ENCODE measurements at regions not wholly inside any gene's neighbourhood (a gene's known extent, or its start where the extent isn't known, plus 50 kb on each side); places are given as distances from the start of the nearest gene placed in this dataset.

DNA sequence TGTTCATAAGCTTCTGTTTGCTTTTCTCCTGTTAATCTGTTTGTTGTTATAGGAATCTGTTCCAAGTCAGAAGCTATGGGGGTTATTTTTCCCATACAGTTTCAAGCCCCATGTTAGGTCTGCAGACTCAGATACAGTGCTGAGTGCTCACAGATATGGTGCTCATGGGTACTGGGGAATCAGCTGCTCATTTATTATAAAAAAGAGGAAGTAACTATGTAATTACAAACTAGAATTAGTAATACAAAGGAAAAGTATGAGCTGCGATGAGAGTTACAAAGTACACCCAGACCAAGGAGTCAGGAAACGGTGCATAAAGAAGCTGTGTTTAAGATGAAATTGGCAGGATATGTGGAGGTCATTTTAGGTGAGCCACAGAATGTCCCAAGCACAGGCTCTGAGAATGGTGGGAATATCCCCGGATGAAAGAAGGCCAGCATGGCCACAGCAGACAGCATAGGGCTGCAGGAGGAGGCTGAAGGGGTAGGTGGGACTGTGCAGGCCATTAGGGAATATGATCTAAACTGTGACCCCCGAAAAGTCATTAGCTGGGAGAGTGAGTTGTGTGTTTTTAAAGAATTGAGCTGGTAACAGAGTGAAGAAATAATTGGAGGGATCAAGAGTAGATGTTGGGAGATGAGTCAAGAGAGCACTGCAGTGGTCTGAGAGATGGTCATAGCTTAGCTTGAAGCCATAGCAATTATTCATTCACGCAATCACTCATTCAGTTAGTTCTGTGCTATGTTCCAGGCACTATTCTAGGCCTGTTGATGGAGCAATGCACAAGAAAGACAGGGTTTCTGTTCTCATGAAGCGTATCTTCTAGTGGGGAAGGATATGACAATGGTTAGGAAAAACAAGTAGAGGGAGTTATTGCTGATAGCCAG lies 177.4 kb upstream of the UBL3 start:
- DNase-seq = no peak

DNA sequence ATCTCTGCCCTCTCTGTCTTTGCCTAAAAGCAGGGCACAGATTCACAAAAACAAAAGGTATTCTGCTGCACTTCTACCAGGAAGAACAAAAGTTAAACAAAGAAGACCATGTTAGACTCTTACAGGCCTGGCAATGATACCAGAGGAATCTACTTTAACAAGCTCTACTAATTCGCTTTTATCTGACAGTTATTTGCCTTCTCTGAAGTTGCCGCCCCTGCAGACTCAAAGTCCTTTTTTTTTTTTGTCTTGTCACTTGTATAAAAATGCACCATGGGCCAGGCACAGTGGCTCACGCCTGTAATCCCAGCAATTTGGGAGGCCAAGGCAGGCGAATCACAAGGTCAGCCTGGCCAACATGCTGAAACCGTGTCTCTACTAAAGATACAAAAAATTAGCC lies 176.5 kb upstream of the UBL3 start:
- DNase-seq = no peak

DNA sequence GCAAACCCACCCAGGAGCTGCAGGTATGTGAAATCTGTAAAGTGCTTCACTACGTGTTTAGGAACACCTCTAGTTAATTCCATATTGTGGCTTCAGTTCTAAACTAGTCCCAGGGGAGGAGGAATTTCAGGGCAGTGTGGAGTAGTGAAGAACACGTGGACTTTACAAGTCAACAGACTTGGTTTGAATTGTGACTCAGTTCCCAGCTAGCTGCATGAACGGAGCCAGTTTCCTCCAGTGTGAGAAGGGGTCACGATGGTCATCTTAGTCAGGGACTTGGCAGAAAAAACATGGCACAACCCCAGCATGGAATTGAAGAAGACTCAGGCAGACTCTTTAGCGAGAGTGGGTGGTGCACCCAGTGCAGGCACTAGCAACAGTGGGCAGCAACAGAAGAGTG lies 175.7 kb upstream of the UBL3 start:
- DNase-seq = no peak

DNA sequence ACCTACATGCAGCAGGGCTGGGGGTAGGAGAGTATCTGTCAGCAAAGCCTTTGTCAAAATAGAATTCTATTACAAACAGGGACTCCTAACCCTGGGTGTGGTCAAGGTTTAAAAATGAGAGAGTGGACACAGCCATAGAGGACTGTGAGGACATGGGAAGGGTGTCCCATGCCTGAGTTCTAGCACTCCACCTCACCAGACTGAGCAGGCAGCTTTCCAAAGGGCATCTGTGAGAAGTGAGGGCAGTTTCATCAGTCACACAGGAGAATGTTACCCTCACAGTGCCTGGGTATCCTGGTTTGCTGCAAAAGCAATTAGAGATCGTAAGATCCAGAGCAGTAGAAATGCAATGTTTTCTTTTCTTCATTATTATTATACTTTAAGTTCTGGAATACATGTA lies 174.9 kb upstream of the UBL3 start:
- DNase-seq = no peak

DNA sequence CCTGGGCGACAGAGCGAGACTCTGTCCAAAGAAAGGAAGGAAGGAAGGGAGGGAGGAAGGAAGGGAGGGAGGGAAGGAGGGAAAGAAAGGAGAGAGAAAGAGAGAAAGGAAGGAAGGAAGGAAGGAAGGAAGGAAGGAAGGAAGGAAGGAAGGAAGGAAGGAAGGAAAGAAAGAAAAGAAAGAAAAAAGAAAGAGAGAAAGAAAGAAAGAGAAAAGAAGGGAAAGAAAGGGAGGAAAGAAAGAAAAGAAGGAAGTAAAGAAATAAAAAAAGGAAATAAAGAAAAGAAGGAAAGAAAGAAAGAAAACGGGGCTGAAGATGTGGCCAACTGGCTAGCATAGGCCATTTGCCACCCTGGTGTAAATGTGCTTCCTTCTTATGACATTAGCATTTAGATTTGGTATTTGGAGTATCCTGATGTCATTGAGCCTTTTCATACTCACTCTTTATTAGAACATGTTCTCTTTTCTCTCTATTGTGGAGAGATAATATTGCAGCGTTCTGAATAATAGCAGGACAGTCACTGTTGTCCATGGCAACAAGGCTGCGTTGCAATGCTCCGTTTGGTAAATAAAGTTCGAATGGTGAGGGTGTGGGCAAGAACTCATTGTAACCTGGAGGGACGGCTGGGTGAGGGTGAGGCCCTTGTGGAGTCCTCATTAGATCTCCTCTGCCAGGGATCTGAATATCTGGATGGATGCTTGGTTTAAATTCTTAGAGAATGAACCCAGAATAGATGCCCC lies 173.9 kb upstream of the UBL3 start:
- DNase-seq = no peak

DNA sequence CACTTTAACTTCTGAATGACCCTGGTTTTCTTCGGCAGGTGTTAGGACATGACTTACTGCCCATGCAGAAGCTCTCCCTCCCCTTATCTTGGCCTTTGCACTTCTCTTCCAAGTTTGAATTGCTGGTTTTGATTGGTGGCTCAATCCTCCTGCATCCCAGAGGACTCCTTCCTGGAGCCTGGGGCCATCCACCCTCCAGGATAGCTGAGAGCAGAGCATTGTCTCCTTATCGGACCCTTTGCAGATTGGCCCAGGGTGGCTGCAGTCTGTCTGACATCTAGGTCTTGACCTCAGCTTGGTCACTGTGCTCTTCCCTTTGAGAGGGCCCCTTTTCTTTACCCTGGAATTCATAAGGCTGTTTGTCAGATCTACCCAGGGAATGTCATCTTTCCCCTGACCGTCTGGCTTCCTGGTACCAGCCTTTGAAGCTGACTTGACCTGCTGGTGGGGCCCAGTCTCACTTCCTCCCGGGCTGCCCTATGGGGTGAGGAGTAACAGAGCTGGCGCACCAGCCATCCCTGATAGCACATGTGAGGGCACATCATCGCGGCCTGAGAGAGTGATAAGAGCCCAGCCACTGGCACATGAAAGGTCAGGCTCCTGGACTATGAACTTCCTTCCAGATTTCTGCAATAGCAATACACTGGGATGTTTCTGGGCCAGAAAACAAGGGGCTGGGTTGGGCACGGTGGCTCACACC lies 172.9 kb upstream of the UBL3 start:
- DNase-seq = no peak

DNA sequence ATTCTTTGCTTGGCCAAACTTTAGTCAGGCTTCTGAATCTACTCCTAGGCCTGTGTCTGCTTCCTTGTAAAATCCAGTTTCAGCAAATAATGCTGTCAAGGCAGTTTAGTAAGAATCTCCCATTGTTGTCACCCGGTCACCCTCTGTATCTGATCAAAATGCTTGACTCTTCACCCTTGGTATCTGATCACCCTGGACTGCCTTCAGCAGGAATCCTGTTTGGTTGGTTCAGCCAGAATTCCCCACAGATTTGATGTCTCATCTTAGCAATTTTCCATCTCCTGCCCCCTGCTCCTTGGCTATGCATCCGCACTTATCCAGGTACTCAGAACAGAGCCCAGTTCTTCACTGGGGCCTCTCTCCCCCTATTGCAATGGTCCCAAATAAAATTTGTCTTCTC lies 172.4 kb upstream of the UBL3 start:
- DNase-seq = no peak

DNA sequence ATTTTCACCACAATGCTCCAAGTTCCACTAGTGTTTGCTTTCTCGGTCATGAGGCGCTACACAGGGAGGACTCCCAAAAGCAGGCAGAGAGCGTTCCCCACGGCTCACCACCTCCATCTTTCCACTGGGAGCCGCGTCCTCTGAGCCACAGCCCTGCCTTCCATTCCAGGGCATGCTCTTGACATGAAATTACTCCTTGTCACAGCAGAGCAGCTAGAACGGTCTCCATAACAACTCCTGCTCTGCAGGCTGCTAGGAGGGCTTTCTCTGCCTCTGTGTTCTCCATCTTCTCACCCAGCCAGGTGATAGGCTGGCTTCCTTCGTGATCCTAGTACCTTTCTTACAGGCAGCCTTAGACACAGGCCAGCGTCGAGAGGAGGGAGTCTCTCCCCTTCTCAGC lies 171.8 kb upstream of the UBL3 start:
- no peak for DNase-seq

DNA sequence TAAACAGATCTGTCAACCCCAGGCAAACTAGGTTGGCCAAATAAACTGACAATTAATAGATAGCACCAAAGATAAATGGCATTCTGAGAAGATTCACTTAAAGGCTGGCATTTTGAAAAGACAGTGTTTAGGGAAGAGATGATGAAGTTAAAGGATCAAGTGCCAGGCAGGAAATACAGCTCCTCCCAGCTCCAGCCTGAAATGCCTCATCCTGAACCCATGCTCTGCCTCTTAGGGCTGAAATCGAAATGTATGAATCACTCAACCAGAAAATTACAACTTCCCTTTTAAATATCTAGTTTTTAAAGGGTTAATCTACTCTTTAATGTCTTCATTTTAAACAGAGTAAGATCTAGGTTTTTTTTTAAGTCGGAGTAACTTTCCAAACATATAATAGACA lies 171.2 kb upstream of the UBL3 start:
- no peak for DNase-seq

DNA sequence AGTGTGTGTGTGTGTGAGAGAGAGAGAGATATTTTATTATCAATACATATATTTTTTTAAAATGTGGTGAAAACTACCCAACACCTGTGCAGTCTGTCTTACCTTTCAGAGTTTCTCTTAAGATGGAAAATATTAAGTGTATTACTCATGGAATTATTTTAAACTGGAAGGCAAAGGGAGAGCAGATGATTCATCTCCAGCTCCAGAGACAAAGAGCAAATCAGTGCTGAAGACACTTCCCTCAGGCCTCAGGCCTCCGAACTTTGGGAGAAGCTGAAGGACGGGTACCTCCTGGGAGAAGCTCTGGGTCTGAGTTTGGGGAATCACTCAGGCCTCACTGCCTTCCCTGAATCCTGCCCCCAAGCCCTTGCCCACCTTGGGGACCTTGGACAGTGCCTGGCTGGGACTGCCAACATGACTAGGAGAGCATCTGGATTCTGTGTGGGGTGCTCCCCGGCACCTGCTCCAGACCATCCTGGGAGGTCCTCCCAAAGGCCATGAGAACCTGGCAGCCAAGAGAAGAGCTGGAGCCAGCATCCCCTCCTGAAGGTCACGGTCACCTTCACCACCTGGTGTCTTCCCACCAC lies 170.4 kb upstream of the UBL3 start:
- no peak for DNase-seq

DNA sequence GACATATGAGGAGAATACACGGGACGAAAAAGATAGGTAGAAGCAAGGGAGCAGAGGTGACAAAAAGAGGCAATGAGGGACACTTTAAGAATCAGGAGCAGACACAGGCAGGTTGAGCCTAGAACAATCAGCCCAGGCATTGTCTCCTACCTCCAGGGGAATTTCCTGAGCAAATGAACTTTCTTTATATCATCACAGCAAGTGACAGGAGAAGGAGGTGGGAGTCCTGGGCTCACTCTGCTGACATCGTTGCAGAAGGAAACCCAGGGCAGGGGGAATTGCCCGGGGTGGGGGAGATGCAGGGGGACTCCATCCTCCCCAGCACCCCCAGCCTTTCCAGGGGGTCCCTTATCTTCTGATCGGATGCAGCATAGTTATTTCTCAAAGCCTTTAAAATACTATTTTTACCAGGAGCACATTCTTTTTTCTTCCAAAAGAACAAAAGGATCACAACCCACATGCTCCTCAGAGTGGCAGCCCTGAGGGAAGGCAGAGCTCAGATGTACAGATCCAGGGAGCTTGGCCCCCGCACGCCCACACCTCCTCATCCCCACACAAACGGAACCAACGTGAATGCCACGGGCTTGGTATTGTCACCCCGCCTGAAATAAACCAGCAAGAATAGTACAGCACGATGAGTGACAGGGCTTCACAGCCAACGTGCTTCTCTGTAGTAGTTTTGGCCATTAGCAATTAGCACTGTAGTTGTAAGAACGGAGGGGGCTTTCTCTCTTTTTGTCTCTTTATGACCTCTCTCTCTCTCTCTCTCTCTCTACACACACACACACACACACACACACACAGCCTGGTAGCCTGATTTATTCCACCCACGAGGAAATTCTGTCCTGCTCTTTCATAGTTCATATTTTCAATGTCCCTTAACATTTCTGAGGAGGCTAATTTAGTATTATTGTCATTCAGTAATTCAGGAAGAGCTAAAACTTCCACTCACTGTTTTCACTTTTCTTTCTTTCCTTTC lies 169.5 kb upstream of the UBL3 start:
- peak; percentile 49 for DNase-seq

DNA sequence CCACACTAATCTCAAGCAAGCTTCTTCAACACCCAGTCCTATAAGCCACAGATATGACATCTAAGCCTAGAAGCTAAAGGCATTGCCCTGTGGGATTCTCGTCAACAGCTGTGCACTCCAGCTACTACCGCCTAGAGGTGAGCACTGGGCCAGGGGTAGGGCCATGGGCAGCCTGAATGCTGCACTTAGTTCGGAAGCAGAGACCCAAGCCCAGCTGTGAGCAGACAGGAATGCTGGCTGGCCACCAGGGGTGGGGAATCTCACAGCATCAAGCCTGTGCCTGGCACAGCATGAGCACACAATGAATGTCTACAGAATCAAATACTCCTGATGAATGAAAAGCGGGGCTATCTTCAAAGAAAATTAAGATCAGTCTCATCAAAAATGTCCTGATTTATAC lies 167.5 kb upstream of the UBL3 start:
- DNase-seq = peak; percentile 39

DNA sequence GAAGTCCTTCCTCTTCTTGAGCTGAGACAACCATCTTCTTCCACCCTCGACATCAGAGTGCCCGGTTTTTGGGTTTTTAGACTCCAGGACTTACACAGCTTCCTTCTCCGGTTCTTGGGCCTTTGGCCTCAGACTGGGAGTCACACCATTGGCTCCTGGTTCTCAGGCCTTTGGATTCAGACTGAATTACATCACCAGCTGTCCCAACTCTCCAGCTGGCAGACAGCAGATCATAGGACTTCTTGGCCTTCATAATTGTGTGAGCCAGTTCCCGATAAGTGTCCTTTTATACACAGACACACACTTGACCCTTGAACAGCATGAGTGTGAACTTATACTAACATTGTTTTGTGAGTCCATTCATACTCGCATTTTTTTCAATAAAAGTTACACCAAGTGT lies 166.0 kb upstream of the UBL3 start:
- DNase-seq = no peak

DNA sequence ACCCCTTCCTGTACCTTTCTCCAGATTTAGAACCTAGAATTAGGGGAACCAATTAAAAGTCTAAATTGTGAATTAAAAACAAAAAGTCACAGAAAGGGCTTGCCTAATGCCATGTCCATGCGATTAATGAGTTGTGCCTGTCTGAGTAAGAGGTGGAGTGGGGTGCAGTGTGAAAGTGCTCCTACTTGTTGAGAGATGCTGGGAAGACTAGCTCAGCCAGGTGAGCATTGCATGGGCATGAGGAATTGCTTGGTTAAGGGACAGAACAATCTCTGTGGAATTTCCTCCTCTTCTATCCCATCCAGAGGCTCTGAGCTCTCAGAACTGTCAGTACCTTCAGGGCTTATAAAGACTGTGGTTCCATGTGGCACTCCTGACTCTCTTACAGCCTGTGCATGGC lies 159.0 kb upstream of the UBL3 start:
- DNase-seq = no peak

DNA sequence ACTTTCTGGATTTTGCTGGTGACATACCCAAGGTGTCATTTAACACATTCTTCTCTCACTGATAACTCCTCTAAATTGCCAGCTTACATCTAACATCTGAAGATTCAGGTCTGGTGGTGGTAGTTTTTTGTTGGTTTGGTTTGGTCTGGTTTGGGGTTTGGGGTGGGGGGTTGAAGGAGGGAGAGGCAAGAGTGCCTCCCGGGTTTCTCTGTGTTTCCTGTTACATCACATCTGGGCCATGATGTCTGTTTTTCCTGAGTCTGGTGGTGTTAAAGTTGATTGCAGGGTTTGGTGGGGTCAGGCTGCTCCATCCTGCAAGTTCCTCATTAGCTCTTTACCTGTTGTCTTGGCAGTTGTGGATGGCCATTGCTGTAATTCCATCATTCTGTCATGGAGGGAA lies 155.8 kb upstream of the UBL3 start:
- no peak for DNase-seq

DNA sequence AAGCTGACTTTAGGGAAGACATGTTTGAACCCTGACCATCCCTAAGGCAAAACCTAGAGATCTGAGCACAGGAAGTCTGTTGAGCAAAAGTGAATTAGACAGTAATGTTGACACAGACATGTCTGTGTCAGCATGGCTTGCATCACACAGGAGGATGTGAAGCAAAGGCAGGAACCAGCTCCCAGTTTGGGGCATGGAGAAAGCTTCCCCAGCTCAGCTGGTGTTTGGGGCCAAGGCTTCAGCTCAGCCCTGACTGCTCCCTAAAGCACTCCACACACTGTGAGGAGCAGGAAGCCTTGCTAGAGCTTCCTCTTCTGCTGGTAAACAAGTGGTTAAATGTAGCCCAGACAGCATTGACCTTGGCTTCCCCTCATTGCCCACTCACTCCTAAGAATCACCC lies 153.8 kb upstream of the UBL3 start:
- no peak for DNase-seq

DNA sequence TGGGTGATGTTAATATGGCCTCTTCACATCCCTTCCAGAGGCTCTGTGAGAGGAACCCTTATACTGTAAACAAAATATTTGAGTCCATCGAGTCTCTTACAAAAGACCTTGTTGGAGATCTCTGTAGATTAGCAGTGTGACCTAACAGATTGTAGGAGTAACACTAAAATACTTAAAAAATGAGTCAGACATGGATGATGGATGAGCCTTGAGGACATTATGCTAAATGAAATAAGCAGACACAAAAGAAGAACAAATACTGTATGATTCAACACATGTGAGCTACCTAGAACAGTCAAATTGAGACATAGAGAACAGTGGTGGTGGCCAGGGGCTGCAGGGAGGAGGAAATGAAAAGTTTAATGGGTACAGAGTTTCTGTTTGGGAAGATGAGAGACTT lies 152.2 kb upstream of the UBL3 start:
- DNase-seq = no peak

DNA sequence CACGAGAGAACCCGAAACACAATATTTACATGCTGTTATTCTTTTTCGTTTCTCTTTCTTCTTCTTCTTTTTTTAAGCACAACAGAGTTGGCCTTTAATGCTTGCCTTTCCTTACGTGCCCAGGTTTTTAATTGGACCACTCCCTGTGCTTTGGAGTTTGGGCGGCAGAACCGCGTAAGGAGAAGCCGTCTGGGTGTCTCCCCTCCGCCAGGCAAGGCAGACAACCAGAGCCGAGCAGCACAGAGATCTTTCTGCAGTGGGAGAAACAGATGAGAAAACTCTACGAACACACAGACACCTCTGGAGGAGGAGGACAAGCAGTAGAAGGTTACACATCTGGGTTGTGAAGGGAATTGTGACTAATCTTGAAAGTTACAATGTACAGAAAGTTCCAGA lies 150.0 kb upstream of the UBL3 start:
- no peak for DNase-seq

DNA sequence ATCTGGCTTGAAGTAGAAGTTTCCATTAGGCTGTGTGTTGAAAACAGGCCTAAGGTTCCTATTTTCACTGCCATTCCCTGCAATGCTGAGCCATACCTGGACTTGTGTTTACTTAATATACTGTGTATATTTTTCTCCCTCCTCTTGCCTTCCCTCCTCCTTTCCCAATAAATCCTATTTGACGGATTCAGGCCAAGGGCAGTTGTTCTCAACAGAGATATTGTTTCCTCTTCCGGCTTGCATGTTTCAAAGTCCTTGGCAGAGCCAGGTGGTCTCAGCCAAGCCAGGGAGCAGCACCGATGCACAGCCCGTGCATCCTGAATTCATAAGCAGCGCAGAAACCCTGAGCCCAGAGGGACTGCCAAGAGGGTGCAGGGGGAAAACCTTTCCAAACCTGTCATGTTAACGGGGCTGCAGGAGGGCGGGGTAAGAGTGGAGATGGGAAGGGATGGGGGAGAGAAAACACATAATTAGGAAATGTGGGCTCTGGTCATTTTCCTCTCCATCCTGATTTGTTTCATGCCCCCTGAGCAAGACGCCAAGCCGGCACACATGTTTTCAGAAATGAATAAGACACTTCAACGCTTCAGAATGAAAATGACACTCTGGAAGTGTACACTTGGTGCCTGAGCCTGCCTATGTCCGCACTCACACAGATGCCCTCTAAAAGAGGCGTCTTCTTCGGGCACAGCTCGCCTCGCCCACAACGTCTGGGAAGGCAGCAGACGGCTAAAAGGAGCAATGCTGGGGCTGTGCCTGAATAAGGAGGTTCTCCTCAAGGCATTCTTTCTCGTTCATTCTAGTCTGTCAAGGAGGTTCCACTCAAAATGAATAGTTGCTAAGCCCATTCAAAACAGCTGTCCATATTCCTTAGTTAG lies 149.3 kb upstream of the UBL3 start:
- DNase-seq = no peak

DNA sequence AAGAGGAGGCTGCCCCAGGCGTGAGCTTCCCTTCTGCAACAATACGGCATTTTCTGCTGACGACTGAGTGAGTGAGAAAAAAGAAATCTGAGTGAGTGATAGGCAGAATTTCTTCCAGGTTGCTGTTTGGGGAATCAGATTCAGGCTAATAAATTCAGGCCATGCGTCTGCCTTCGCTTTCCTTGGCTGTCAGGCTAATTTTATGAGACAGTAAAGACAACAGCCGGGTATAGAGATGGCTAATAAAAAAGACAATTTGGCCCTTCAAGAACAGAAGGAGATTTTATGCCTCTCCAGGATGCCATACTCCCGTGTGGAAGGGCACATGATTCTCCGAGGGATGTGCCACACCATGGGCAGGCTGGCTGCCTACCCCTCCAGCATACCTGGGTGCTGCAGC lies 145.9 kb upstream of the UBL3 start:
- no peak for DNase-seq

DNA sequence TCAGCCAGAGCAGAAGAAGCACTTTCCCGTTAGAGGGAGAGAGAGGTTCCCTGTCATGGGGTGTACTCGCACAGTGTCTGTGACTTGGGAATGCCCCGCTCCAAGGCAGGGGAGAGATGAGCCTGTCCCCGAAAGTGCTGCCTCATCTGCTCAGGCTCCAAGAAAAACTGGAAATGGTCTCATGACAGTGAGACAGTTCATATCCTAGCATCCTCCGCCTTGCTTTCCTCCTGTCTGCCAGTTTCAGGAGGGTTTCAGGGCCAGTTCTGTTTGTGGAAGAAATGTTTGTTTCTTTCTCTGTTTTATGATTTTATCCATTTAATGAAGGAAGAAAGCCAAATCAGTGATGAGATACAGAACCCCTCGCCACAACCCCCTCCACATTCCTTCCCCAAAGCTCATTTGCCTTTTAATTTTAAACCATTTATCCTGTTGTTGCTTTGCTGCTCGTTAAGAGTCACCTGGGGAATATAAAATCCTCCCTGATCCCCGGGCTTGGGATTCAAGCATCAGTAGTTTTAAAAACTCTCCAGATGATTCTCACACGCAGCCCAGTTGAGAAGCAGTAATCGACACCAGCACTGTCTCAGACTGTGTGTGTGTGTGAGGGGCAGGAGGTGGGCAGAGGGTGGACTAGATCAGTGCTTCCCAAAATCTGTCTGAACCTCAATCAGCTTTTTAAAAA lies 144.6 kb upstream of the UBL3 start:
- DNase-seq = no peak
